ENCODE measurements at regions not wholly inside any gene's neighbourhood (a gene's known extent, or its start where the extent isn't known, plus 50 kb on each side); places are given as distances from the start of the nearest gene placed in this dataset.
"Not testable (repeated sequence)": the region's sequence is repeated elsewhere in the genome, so short reads cannot be mapped to it uniquely, and the experiment has no call there.

- no peak for DNase-seq (ENCODE audit: low read depth in 2 of 2)
Observed at GRCh38 chr3:43236008-43236407, 50.3 kb upstream of the SNRK start.

- DNase-seq (ENCODE audit: low read depth in 2 of 2), result no peak
Observed at GRCh38 chr3:43233062-43233461, 53.3 kb upstream of the SNRK start.

- DNase-seq (ENCODE audit: low read depth in 2 of 2), result no peak
Observed at GRCh38 chr3:43231276-43232000, 54.9 kb upstream of the SNRK start.

- not testable (repeated sequence) for DNase-seq (ENCODE audit: low read depth in 2 of 2)
Observed at GRCh38 chr3:43229865-43230264, 56.5 kb upstream of the SNRK start.

GRCh38 chr3:43227685-43228084, 58.7 kb upstream of the SNRK start:
- DNase-seq (ENCODE audit: low read depth in 2 of 2), result not testable (repeated sequence)

- DNase-seq (ENCODE audit: low read depth in 2 of 2), result no peak
Observed at GRCh38 chr3:43224405-43225073, 61.8 kb upstream of the SNRK start.

- DNase-seq (ENCODE audit: low read depth in 2 of 2), result no peak
Observed at GRCh38 chr3:43223670-43224364, 62.5 kb upstream of the SNRK start.

GRCh38 chr3:43222590-43222989, 63.8 kb upstream of the SNRK start:
- no peak for DNase-seq (ENCODE audit: low read depth in 2 of 2)

GRCh38 chr3:43221076-43221475, 65.3 kb upstream of the SNRK start:
- DNase-seq (ENCODE audit: low read depth in 2 of 2), result no peak

GRCh38 chr3:43219616-43220015, 66.7 kb upstream of the SNRK start:
- no peak for DNase-seq (ENCODE audit: low read depth in 2 of 2)

GRCh38 chr3:43218921-43219320, 67.4 kb upstream of the SNRK start:
- DNase-seq (ENCODE audit: low read depth in 2 of 2), result no peak

GRCh38 chr3:43218156-43218555, 68.2 kb upstream of the SNRK start:
- no peak for DNase-seq (ENCODE audit: low read depth in 2 of 2)

GRCh38 chr3:43217633-43218032, 68.7 kb upstream of the SNRK start:
- DNase-seq (ENCODE audit: low read depth in 2 of 2), result no peak

GRCh38 chr3:43217206-43217605, 69.1 kb upstream of the SNRK start:
- no peak for DNase-seq (ENCODE audit: low read depth in 2 of 2)

- DNase-seq (ENCODE audit: low read depth in 2 of 2), result no peak
Observed at GRCh38 chr3:43215663-43216275, 70.6 kb upstream of the SNRK start.

- no peak for DNase-seq (ENCODE audit: low read depth in 2 of 2)
Observed at GRCh38 chr3:43215138-43215537, 71.2 kb upstream of the SNRK start.

GRCh38 chr3:43214616-43215015, 71.7 kb upstream of the SNRK start:
- no peak for DNase-seq (ENCODE audit: low read depth in 2 of 2)

GRCh38 chr3:43213631-43214030, 72.7 kb upstream of the SNRK start:
- no peak for DNase-seq (ENCODE audit: low read depth in 2 of 2)

- no peak for DNase-seq (ENCODE audit: low read depth in 2 of 2)
Observed at GRCh38 chr3:43212914-43213611, 73.3 kb upstream of the SNRK start.

GRCh38 chr3:43211681-43212080, 74.7 kb upstream of the SNRK start:
- no peak for DNase-seq (ENCODE audit: low read depth in 2 of 2)

- DNase-seq (ENCODE audit: low read depth in 2 of 2), result no peak
Observed at GRCh38 chr3:43210049-43211027, 76.0 kb upstream of the SNRK start.

Data from stimulated activated CD8-positive, alpha-beta memory T cell treated with anti-CD3 and anti-CD28 coated beads, Interleukin-15, amount 100 ng/mL, for 4 hours (primary cell).